Natural killer cell (primary cell): ENCODE measurements at regions not wholly inside any gene's neighbourhood (a gene's known extent, or its start where the extent isn't known, plus 50 kb on each side); places are given as distances from the start of the nearest gene placed in this dataset.

Experiments used
- ATAC-seq, 3 donors: fragments of 150-1000 bp in 2 of 3; fragments of 200-7000 bp in 1 of 3; cut with Tn5 transposase; 1 replicate in 1 of 3; 2 replicates in 2 of 3; pipeline ENCODE4 v1.10.0; 2021; ENCODE audit warnings: mild to moderate bottlenecking in 2 of 3, moderate library complexity in 2 of 3
- DNase-seq, 2 donors: peaks; one replicate each; pipeline versions ENCODE4 v3.0.0 to v3.0.0-alpha.2; 2013 to 2021; ENCODE audit warnings: mixed read lengths in 1 of 2
- H3K27ac ChIP-seq: one replicate; pipeline ENCODE4 v1.5.1; 2013; ENCODE audit warnings: mild to moderate bottlenecking, low read length
- H3K27me3 ChIP-seq: one replicate; pipeline ENCODE4 v1.6.1; 2013; ENCODE audit warnings: low read length; ENCODE audit not compliant: control insufficient read depth, insufficient read depth
- H3K36me3 ChIP-seq: one replicate; pipeline ENCODE4 v1.6.1; 2013; ENCODE audit warnings: low read length; ENCODE audit not compliant: control insufficient read depth, insufficient read depth
- H3K4me1 ChIP-seq: one replicate; pipeline ENCODE4 v1.6.1; 2013; ENCODE audit warnings: low read length; ENCODE audit not compliant: control insufficient read depth, insufficient read depth
- H3K4me3 ChIP-seq: one replicate; pipeline ENCODE4 v1.5.1; 2013; ENCODE audit warnings: low read length
- H3K9me3 ChIP-seq: one replicate; pipeline ENCODE4 v1.6.1; 2013; ENCODE audit warnings: low read length; ENCODE audit not compliant: control insufficient read depth, insufficient read depth
- H3K27ac Mint-ChIP-seq, 2 donors: one replicate each; pipeline ENCODE4 v1.8.0; 2022; ENCODE audit warnings: mild to moderate bottlenecking in 2 of 2, mixed read lengths in 2 of 2, moderate library complexity in 1 of 2
- H3K27me3 Mint-ChIP-seq, 2 donors: one replicate each; pipeline ENCODE4 v1.8.0; 2022; ENCODE audit warnings: low read depth in 2 of 2, mixed read lengths in 2 of 2
- H3K36me3 Mint-ChIP-seq: one replicate; pipeline ENCODE4 v1.8.0; 2022; ENCODE audit warnings: mixed read lengths
- H3K4me1 Mint-ChIP-seq, 2 donors: one replicate each; pipeline ENCODE4 v1.8.0; 2022; ENCODE audit warnings: mixed read lengths in 2 of 2
- H3K4me3 Mint-ChIP-seq: one replicate; pipeline ENCODE4 v1.8.0; 2022; ENCODE audit warnings: mild to moderate bottlenecking, moderate library complexity, mixed read lengths
- H3K9me3 Mint-ChIP-seq, 2 donors: one replicate each; pipeline ENCODE4 v1.8.0; 2022; ENCODE audit warnings: mixed read lengths in 2 of 2
- WGBS: methylation state at CpG from one replicate; pipeline ENCODE4 v1.1.7; 2013; ENCODE audit warnings: missing lambda C conversion rate; ENCODE audit not compliant: insufficient coverage; 5-methylcytosine and 5-hydroxymethylcytosine counted together
- intact Hi-C: fragments of 100-400 bp; cut with micrococcal nuclease; formaldehyde crosslinking; loops from one replicate; pipeline ENCODE4 v1.14.2; 2022
- TF ChIP-seq, protein P1 (sequence below): fragments of 200-600 bp; IDR thresholded peaks from one replicate; pipeline ENCODE4 v1.8.0; 2022; ENCODE audit warnings: antibody characterized with exemption

DNA sequence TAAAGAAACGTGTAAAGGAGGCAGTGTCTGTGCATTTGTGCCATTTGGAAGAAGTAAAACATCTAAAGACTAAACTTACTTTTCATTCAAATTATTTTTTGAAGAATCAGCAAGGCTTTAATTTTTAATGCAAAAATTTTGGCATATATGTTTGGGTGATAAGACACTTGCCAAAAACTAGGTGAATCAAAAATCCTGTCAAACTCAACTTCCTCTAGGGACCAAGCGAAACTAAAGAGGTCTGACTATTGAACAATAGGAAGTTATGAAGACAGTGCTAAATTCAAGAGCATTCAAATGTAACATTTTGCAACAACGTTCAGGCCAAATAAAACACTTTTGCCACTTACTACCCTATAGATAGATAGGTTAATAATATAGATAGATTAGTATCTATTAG lies 306.1 kb downstream of the NOL4 start:
- no CpG with 5 or more reads among the region's 3 CpGs for WGBS
- Histone ChIP-seq H3K9me3 (no peaks in the 10 kb centered on the region), H3K4me3 (no peak overlapping the region), H3K27ac (no peak overlapping the region), H3K4me1 (no peaks in the 10 kb centered on the region), H3K36me3 (no peaks in the 10 kb centered on the region), H3K27me3 (no peaks in the 10 kb centered on the region)
- H3K36me3 Mint-ChIP-seq = no peaks in the 10 kb centered on the region
- ATAC-seq = no peak
- TF ChIP-seq, protein P1, sequence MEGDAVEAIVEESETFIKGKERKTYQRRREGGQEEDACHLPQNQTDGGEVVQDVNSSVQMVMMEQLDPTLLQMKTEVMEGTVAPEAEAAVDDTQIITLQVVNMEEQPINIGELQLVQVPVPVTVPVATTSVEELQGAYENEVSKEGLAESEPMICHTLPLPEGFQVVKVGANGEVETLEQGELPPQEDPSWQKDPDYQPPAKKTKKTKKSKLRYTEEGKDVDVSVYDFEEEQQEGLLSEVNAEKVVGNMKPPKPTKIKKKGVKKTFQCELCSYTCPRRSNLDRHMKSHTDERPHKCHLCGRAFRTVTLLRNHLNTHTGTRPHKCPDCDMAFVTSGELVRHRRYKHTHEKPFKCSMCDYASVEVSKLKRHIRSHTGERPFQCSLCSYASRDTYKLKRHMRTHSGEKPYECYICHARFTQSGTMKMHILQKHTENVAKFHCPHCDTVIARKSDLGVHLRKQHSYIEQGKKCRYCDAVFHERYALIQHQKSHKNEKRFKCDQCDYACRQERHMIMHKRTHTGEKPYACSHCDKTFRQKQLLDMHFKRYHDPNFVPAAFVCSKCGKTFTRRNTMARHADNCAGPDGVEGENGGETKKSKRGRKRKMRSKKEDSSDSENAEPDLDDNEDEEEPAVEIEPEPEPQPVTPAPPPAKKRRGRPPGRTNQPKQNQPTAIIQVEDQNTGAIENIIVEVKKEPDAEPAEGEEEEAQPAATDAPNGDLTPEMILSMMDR = no peak
- no peak for DNase-seq
- no peaks in the 10 kb centered on the region for H3K4me1 Mint-ChIP-seq
- H3K27me3 Mint-ChIP-seq = no peaks in the 10 kb centered on the region
- intact Hi-C loops = no loop called here
- H3K27ac Mint-ChIP-seq = no peak overlapping the region
- H3K9me3 Mint-ChIP-seq = peaks cover 16 to 18% of the 10 kb centered on the region in 2 donors
- H3K4me3 Mint-ChIP-seq = no peak overlapping the region

DNA sequence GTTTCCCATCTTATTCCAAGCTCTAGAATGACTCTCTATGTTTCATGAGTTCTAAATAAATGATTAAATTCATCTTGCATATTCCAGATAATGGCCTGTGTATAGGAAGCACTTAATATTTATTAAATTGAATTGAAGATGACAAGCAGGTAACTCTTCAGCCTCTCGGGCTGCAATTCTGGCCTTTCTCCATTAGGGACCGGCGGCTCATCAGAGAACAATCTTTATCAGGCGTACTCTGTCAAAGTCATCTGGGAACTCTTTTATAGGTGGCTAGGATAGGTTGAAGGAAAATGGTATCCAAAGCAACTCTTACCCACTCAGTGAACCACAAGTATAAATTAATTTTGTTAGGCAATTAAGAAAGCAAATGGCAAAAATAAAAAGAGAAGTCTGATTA lies 308.5 kb downstream of the NOL4 start:
- intact Hi-C loops = no loop called here
- TF ChIP-seq, protein P1 = no peak
- H3K36me3 Mint-ChIP-seq = no peaks in the 10 kb centered on the region

DNA sequence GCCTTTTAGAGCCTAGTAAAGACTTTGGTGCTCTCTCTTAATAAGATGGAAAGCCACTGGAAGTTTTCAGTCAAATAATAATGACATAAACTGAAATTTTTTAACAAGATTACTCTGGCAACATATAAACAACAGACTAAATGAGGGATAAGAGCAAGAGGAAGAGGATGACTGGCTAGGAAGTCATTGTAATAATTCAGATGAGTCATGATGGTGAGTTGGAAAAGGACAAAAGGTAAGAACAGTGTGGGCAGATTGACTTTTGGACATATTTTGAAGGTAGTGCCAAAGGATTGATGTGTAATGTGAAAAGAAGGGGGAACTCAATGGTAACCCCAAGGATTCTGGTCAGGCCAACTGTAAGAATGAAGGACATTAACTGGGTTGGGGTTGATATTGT lies 310.3 kb downstream of the NOL4 start:
- peaks cover 13 to 16% of the 10 kb centered on the region in 2 donors for H3K9me3 Mint-ChIP-seq
- no peak for ATAC-seq
- intact Hi-C loops = no loop called here

More for the DNA sequence above, 308.5 kb downstream of the NOL4 start:
- WGBS = 84% methylated on average over 4 of the region's 4 CpGs
- Mint-ChIP-seq H3K4me1 (no peaks in the 10 kb centered on the region), H3K27ac (no peak overlapping the region), H3K9me3 (peaks cover 18 to 20% of the 10 kb centered on the region in 2 donors), H3K4me3 (no peak overlapping the region), H3K27me3 (no peaks in the 10 kb centered on the region)
- no peak overlapping the region for H3K4me3 ChIP-seq
- H3K27me3 ChIP-seq = no peaks in the 10 kb centered on the region
- no peaks in the 10 kb centered on the region for H3K9me3 ChIP-seq
- H3K4me1 ChIP-seq = no peaks in the 10 kb centered on the region
- H3K36me3 ChIP-seq = no peaks in the 10 kb centered on the region
- DNase-seq (no peak), ATAC-seq (no peak)
- no peak overlapping the region for H3K27ac ChIP-seq

GRCh38 chr18:33906046-33906445 lies 318.7 kb downstream of the NOL4 start:
- ATAC-seq = no peak
- H3K27ac ChIP-seq = no peak overlapping the region
- no peak overlapping the region for H3K27ac Mint-ChIP-seq
- H3K4me3 Mint-ChIP-seq = no peak overlapping the region
- no peaks in the 10 kb centered on the region for H3K27me3 ChIP-seq
- peaks cover 12 to 13% of the 10 kb centered on the region in 2 donors for H3K9me3 Mint-ChIP-seq
- no peaks in the 10 kb centered on the region for H3K27me3 Mint-ChIP-seq
- no peaks in the 10 kb centered on the region for H3K36me3 Mint-ChIP-seq
- no peaks in the 10 kb centered on the region for H3K4me1 ChIP-seq
- peaks cover 4% of the 10 kb centered on the region for H3K9me3 ChIP-seq
- intact Hi-C loops = no loop called here
- TF ChIP-seq, protein P1 = no peak
- H3K4me1 Mint-ChIP-seq = no peaks in the 10 kb centered on the region
- no peak for DNase-seq
- H3K4me3 ChIP-seq = no peak overlapping the region
- no peaks in the 10 kb centered on the region for H3K36me3 ChIP-seq
- 83% methylated on average over 3 of the region's 4 CpGs for WGBS

More for the DNA sequence above, 310.3 kb downstream of the NOL4 start:
- TF ChIP-seq, protein P1 = no peak
- H3K9me3 ChIP-seq = no peaks in the 10 kb centered on the region
- H3K36me3 ChIP-seq = no peaks in the 10 kb centered on the region
- H3K4me1 ChIP-seq = no peaks in the 10 kb centered on the region
- H3K4me3 Mint-ChIP-seq = no peak overlapping the region
- no peak overlapping the region for H3K4me3 ChIP-seq
- H3K36me3 Mint-ChIP-seq = no peaks in the 10 kb centered on the region
- no peak overlapping the region for H3K27ac ChIP-seq
- no peak overlapping the region for H3K27ac Mint-ChIP-seq
- no peaks in the 10 kb centered on the region for H3K27me3 Mint-ChIP-seq
- no peak for DNase-seq
- no peaks in the 10 kb centered on the region for H3K27me3 ChIP-seq
- H3K4me1 Mint-ChIP-seq = no peaks in the 10 kb centered on the region
